NCI-H748 treated with DMSO at 0.1 percent for 48 hours (cell line): ENCODE measurements at regions not wholly inside any gene's neighbourhood (a gene's known extent, or its start where the extent isn't known, plus 50 kb on each side); places are given as distances from the start of the nearest gene placed in this dataset.
A peak's percentile ranks its signal among the peaks of the same experiment; 100 is the strongest.
"Not testable (repeated sequence)": the region's sequence is repeated elsewhere in the genome, so short reads cannot be mapped to it uniquely, and the experiment has no call there.

Experiments used
- DNase-seq: peaks from one replicate; lab custom pipeline; 2025; lab: John Stamatoyannopoulos, UW

- DNase-seq: not testable (repeated sequence)
Observed at GRCh38 chr16:16563962-16564361, 185.0 kb downstream of the NPIPA7 start.

GRCh38 chr16:16565326-16565725 is 186.4 kb downstream of the NPIPA7 start:
- not testable (repeated sequence) for DNase-seq

- not testable (repeated sequence) for DNase-seq
Observed at GRCh38 chr16:16570055-16570454, 191.1 kb downstream of the NPIPA7 start.

- DNase-seq: not testable (repeated sequence)
Observed at GRCh38 chr16:16570874-16571273, 191.9 kb downstream of the NPIPA7 start.

GRCh38 chr16:16572130-16572774 is 193.3 kb downstream of the NPIPA7 start:
- DNase-seq: not testable (repeated sequence)

GRCh38 chr16:16577062-16577461 is 198.1 kb downstream of the NPIPA7 start:
- not testable (repeated sequence) for DNase-seq

- no peak for DNase-seq
Observed at GRCh38 chr16:16578701-16579100, 199.8 kb downstream of the NPIPA7 start.

GRCh38 chr16:16582916-16583315 is 204.0 kb downstream of the NPIPA7 start:
- DNase-seq: not testable (repeated sequence)

- not testable (repeated sequence) for DNase-seq
Observed at GRCh38 chr16:16586073-16586651, 207.2 kb downstream of the NPIPA7 start.

- not testable (repeated sequence) for DNase-seq
Observed at GRCh38 chr16:16586969-16587368, 208.0 kb downstream of the NPIPA7 start.

GRCh38 chr16:16588436-16588835 is 209.5 kb downstream of the NPIPA7 start:
- not testable (repeated sequence) for DNase-seq

GRCh38 chr16:16590654-16591318 is 211.8 kb downstream of the NPIPA7 start:
- not testable (repeated sequence) for DNase-seq

- peak; percentile 11 for DNase-seq
Observed at GRCh38 chr16:16593156-16593863, 214.4 kb downstream of the NPIPA7 start.

GRCh38 chr16:16595029-16595718 is 216.2 kb downstream of the NPIPA7 start:
- not testable (repeated sequence) for DNase-seq

GRCh38 chr16:16601239-16601638 is 222.3 kb downstream of the NPIPA7 start:
- not testable (repeated sequence) for DNase-seq

- DNase-seq: not testable (repeated sequence)
Observed at GRCh38 chr16:16607401-16608082, 228.6 kb downstream of the NPIPA7 start.

- DNase-seq: not testable (repeated sequence)
Observed at GRCh38 chr16:16609627-16610026, 230.7 kb downstream of the NPIPA7 start.

- not testable (repeated sequence) for DNase-seq
Observed at GRCh38 chr16:16610389-16610967, 231.5 kb downstream of the NPIPA7 start.

GRCh38 chr16:16613212-16613611 is 234.3 kb downstream of the NPIPA7 start:
- DNase-seq: not testable (repeated sequence)

GRCh38 chr16:16614484-16614883 is 235.5 kb downstream of the NPIPA7 start:
- DNase-seq: not testable (repeated sequence)

GRCh38 chr16:16618963-16619465 is 240.1 kb downstream of the NPIPA7 start:
- not testable (repeated sequence) for DNase-seq
